AG08395 (cell line): ENCODE measurements at regions not wholly inside any gene's neighbourhood (a gene's known extent, or its start where the extent isn't known, plus 50 kb on each side); places are given as distances from the start of the nearest gene placed in this dataset.
"Not testable (repeated sequence)": the region's sequence is repeated elsewhere in the genome, so short reads cannot be mapped to it uniquely, and the experiment has no call there.

Experiments
- DNase-seq: peaks from one replicate; pipeline ENCODE4 v3.0.0; 2012; ENCODE audit warnings: mixed read lengths, low spot score

DNA sequence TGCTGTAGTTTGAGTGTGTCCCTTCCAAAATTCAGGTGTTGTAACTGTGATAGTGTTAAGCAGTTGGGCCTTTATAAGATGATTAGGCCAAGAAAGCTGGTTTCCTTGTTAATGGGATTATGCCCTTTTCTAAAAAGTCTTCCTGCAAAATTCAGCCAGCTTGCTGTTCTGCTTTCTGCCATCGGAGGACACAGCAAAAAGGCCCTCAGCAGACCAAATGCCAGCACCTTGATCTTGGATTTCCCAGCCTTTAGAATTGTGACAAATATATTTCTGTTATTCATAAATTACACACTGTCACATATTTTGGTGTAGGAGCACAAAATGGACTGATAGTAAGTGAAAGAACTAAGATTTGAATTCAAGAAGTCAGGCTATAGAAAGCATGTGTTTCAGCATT lies 203.2 kb downstream of the IZUMO3 start:
- no peak for DNase-seq

- DNase-seq, result no peak
Measured at GRCh38 chr9:24333629-24334028, 212.1 kb downstream of the IZUMO3 start.

GRCh38 chr9:24298912-24299311 lies 246.8 kb downstream of the IZUMO3 start:
- DNase-seq, result no peak

DNA sequence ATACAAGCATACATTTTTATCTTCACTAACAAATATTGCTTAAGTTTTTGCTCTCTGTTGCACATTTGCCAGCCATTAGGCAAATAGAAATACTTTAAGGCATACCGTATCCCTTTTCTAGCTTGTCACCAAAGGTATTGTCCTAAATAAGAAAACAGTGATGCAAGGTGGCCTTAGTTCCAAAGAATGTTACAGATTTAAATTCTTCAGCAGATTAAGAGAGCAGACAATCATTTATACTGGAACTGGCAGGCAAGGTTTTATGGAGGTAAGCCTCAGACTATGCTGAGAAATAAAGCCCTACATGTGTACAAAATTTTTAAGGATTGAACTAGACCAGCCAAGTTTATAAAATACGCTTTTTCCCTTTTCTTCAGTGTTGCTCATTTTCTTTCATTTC lies 247.8 kb downstream of the IZUMO3 start:
- no peak for DNase-seq

DNA sequence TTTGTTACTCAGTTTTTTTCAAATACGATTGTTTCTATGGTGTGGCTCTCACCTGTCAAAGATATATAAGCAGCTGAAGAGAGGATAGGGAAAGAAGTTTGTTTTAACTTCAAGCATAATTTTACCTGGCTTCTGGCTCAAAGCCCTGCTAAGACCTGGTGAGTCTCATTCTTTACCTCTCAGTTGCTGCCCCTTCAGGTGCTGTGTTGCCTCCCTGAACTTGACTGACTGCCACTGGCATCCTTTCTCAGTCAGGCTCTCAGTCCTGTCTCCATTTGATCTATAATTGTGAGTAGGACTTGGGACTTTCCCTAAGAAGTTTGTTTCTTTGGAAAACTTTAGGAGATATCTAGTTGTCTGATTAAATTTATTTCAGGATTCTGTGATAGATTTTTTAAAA lies 249.6 kb downstream of the IZUMO3 start:
- no peak for DNase-seq

DNA sequence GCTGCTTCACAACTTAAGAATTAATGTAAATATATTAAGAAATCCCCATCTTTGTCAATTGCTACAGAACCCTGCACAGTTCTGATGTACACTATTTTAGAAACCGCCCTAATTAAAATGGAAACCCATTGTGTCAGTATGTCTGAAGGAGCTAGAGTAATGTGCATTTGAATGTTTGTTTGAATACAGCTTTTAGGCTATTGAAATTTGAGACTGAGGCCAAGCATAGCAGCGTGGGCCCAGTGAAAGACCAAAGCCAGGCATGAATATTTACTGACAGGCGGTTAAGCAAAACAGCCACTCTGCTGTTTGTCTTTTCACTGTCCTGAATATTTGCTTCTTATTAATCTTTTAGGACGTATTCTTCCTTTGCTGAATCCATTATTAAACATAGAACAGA lies 252.3 kb downstream of the IZUMO3 start:
- DNase-seq, result no peak

- no peak for DNase-seq
Measured at GRCh38 chr9:24286761-24287160, 258.9 kb downstream of the IZUMO3 start.

GRCh38 chr9:24258626-24259025 lies 287.1 kb downstream of the IZUMO3 start:
- DNase-seq, result no peak

DNA sequence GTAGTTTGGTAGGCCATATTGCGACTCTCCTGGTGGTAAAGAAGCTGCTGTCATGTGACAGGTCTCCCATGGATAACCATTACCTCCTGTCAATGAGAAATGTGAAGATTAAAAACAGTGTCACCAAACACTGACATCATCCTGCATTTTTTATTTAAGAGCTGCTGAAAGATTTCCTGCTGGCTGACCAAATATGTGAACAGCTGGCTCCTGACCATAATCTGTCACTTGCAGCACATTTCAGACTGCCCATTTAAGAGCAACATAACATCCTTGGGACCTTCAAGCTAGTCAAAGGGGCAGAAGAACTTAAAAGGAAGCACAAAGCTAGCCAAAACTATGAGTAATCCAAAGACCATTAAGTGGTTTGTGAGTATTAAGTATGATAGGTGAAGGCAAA lies 288.0 kb downstream of the IZUMO3 start:
- DNase-seq, result no peak

DNA sequence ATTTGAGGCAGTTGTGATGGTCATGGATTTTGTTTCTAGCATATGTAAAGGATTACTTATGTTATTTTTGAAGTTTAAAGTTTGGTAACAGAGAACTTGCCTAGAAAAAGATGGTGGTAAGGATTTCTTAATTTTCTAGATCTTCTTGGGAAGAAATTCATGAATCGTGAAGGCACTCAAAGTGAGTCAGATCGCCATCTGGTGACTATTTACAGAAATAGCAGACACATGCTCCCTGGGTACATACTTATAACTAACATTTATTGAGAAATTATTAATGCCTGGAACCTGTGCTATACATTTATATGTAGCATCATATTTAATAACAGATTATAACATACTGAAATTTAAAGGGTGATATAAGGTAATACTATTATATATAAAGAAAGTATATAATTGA lies 299.7 kb downstream of the IZUMO3 start:
- peak; percentile 3 for DNase-seq

- no peak for DNase-seq
Measured at GRCh38 chr9:24242576-24242975, 303.1 kb downstream of the IZUMO3 start.

DNA sequence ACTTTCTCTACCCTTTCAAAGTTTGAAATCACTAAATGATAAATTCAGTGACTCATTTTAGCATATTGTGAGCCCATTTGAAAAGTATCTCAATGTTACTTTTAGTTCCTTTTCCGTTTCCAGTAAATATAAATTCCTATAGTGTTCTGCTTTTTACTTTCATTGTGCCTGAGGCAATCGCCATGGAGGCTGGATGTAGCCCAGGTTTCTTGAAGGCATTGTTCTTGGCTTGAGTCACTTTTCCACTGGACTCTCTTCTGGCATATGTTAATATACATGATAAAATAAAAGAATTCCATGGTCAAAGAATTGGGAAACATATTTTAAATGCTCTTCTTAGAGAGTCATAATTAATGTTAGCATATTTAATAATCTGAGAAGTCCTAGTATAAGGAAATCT lies 327.0 kb downstream of the IZUMO3 start:
- no peak for DNase-seq

- DNase-seq, result no peak
Measured at GRCh38 chr9:24210641-24211040, 335.1 kb downstream of the IZUMO3 start.

DNA sequence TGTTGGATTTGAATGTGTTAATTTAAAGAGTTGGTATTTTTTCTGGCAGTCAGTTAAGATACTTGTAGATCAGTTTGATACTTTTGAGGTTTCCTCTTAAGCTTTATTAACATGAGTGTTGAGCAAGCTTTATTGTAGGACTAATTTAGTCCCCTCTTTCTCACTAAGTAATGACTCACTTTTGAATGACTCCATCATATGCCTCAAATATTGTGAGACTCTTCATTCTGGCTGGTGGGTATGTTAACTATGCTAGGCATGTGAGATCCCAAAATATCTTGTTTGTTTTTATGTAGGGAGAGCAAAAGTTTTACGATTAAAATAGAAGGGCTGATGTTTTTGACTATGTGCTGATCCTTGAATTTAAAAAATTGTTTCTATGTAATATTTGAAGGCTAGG lies 355.7 kb downstream of the IZUMO3 start:
- DNase-seq, result no peak

DNA sequence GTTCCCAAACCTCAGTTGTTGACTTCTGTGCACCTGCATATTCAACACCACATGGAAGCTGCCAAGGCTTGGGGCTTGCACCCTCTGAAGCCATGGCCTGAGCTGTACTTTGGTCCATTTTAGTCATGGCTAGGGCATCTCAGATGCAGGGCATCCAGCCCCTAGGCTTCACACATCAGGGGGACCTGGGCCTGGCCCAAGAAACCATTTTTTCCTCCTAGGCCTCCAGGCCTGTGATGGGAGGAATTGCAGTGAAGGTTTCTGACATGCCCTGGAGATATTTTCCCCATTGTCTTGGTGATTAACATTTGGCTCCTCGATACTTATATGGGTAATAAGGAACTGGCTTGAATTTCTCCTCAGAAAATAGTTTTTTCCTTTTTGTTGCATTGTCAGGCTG lies 354.5 kb upstream of the ELAVL2 start:
- DNase-seq, result not testable (repeated sequence)

GRCh38 chr9:24144796-24145195 lies 318.8 kb upstream of the ELAVL2 start:
- no peak for DNase-seq

DNA sequence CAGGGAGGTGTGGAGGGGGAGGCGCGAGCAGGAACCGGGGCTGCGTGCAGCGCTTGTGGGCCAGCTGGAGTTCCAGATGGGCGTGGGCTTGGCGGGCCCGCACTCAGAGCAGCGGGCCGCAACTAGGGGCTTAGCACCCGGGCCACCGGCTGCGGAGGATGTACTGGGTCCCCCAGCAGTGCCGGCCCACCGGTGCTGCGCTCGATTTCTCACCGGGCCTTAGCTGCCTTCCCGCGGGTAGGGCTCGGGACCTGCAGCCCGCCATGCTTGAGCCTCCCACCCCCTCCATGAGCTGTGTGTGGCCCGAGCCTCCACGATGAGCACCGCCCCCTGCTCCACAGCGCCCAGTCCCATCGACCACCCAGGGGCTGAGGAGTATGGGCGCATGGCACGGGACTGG lies 309.0 kb upstream of the ELAVL2 start:
- not testable (repeated sequence) for DNase-seq

- DNase-seq, result no peak
Measured at GRCh38 chr9:24132244-24132643, 306.2 kb upstream of the ELAVL2 start.

DNA sequence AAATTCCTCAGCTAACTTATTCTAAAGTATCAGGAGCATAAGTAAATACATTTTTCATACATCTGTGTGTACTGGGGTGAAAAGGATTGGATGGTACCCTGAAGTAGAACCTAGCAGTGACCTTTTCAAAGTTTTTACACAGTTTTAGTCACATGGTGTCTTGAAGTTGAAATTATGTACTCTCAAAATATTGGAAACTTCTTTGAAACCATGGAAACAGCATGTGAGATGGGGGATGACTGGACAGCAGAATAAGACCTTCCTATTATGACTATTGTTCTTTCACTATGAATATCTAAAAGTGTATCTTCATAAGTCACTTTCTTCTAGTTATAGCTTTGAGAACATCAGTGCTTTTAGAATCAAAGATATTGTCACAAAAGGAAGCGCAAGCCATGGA lies 301.5 kb upstream of the ELAVL2 start:
- DNase-seq, result no peak

GRCh38 chr9:24118190-24118589 lies 292.1 kb upstream of the ELAVL2 start:
- no peak for DNase-seq

- DNase-seq, result no peak
Measured at GRCh38 chr9:24096756-24097155, 270.7 kb upstream of the ELAVL2 start.

- DNase-seq, result no peak
Measured at GRCh38 chr9:24095246-24095645, 269.2 kb upstream of the ELAVL2 start.

GRCh38 chr9:24090566-24090965 lies 264.5 kb upstream of the ELAVL2 start:
- no peak for DNase-seq

GRCh38 chr9:24073666-24074065 lies 247.6 kb upstream of the ELAVL2 start:
- no peak for DNase-seq

DNA sequence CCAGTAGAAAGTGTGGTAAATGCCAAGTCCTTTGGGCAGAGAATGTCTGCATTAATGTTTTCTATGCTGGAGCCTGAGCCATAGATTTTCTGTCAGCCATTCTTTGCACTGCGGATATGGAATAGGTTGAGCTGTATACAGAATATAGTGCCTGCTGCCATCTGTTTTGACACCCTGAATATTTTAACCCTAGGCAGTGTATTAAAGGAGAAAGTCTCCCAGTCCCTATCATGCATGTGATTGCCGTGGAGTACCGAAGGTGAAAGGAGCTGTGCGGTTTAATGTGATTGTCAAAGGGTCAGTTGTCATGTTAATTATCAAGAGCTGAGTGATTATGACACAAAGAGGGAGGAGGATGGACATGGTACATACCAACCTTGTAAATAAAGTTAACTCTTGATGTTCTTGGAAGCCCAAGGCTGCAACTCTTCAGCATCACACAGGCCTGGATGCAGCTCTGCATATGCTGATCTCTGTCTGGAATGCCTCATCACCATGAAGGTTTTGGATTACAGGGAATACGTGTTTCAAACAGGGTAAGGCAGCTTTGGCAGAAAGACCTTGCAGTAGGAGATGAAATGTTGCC lies 247.1 kb upstream of the ELAVL2 start:
- no peak for DNase-seq
